ENCODE measurements at regions not wholly inside any gene's neighbourhood (a gene's known extent, or its start where the extent isn't known, plus 50 kb on each side); places are given as distances from the start of the nearest gene placed in this dataset.
"Not testable (repeated sequence)": the region's sequence is repeated elsewhere in the genome, so short reads cannot be mapped to it uniquely, and the experiment has no call there.

GRCh38 chr5:91296674-91297143 is 86.4 kb downstream of the ARRDC3 start:
- TF ChIP-seq POLR2A (IDR thresholded peaks at IDR 0.05) (peak in 1 of 4 donors; percentile 24), EP300 (IDR thresholded peaks at IDR 0.05) (peak in 2 of 4 donors; percentile 29 to 57), POLR2AphosphoS5 (IDR thresholded peaks at IDR 0.05) (peak; percentile 46 to 59)
- TF ChIP-seq, protein P1, sequence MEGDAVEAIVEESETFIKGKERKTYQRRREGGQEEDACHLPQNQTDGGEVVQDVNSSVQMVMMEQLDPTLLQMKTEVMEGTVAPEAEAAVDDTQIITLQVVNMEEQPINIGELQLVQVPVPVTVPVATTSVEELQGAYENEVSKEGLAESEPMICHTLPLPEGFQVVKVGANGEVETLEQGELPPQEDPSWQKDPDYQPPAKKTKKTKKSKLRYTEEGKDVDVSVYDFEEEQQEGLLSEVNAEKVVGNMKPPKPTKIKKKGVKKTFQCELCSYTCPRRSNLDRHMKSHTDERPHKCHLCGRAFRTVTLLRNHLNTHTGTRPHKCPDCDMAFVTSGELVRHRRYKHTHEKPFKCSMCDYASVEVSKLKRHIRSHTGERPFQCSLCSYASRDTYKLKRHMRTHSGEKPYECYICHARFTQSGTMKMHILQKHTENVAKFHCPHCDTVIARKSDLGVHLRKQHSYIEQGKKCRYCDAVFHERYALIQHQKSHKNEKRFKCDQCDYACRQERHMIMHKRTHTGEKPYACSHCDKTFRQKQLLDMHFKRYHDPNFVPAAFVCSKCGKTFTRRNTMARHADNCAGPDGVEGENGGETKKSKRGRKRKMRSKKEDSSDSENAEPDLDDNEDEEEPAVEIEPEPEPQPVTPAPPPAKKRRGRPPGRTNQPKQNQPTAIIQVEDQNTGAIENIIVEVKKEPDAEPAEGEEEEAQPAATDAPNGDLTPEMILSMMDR (IDR thresholded peaks at IDR 0.05), result no peak
- WGBS, 2 donors, result 66 to 77% methylated on average over 2 of the region's 2 CpGs
- H3K27me3 ChIP-seq, result no peaks in the 10 kb centered on the region
- no peaks in the 10 kb centered on the region for H3K9me3 ChIP-seq
- H3K4me1 ChIP-seq, result peaks cover 0 to 8% (median 5%) of the 10 kb centered on the region in 4 donors
- no peaks in the 10 kb centered on the region for H3K36me3 ChIP-seq
- DNase-seq, result peak; percentile 51 to 90
- peak; percentile 82 to 90 for ATAC-seq (ENCODE audit: low FRiP score in 2 of 2)
- peak overlapping the region; percentile 6 to 79 (median 51) for H3K27ac ChIP-seq
- no peak overlapping the region for H3K4me3 ChIP-seq

GRCh38 chr5:91296102-91296501 is 87.0 kb downstream of the ARRDC3 start:
- not testable (repeated sequence) for H3K4me3 ChIP-seq, H3K4me1 ChIP-seq, H3K27me3 ChIP-seq, H3K9me3 ChIP-seq, H3K36me3 ChIP-seq
- DNase-seq (peak in 1 of 2 donors; percentile 44), ATAC-seq (ENCODE audit: low FRiP score in 2 of 2) (peak; percentile 31 to 36)
- WGBS, 2 donors, result 58 to 70% methylated on average over 9 of the region's 9 CpGs
- H3K27ac ChIP-seq, result peak overlapping the region; percentile 6 to 79 (median 51)

- no peaks in the 10 kb centered on the region for H3K36me3 ChIP-seq
- no peak for DNase-seq
- H3K4me1 ChIP-seq, result peaks cover 0 to 8% (median 4%) of the 10 kb centered on the region in 4 donors
- no peaks in the 10 kb centered on the region for H3K9me3 ChIP-seq
- no peak for TF ChIP-seq EP300 (IDR thresholded peaks at IDR 0.05)
- TF ChIP-seq POLR2A (IDR thresholded peaks at IDR 0.05), result no peak
- TF ChIP-seq POLR2AphosphoS5 (IDR thresholded peaks at IDR 0.05), result no peak
- TF ChIP-seq, protein P1 (IDR thresholded peaks at IDR 0.05), result no peak
- no peak for ATAC-seq (ENCODE audit: low FRiP score in 2 of 2)
- no peak overlapping the region for H3K27ac ChIP-seq
- H3K4me3 ChIP-seq, result no peak overlapping the region
- no peaks in the 10 kb centered on the region for H3K27me3 ChIP-seq
Measured at GRCh38 chr5:91293131-91293530, 90.0 kb downstream of the ARRDC3 start.

- no peak overlapping the region for H3K27ac ChIP-seq
- 92% methylated on average over 4 of the region's 4 CpGs for WGBS, 2 donors
- no peak overlapping the region for H3K4me3 ChIP-seq
- ATAC-seq (ENCODE audit: low FRiP score in 2 of 2) (no peak), DNase-seq (no peak)
- H3K27me3 ChIP-seq, result no peaks in the 10 kb centered on the region
- TF ChIP-seq, protein P1 (IDR thresholded peaks at IDR 0.05), result no peak
- TF ChIP-seq EP300 (IDR thresholded peaks at IDR 0.05), result no peak
- no peak for TF ChIP-seq POLR2AphosphoS5 (IDR thresholded peaks at IDR 0.05)
- TF ChIP-seq POLR2A (IDR thresholded peaks at IDR 0.05), result no peak
- H3K36me3 ChIP-seq, result no peaks in the 10 kb centered on the region
- H3K4me1 ChIP-seq, result peaks cover 0 to 7% (median 3%) of the 10 kb centered on the region in 4 donors
- no peaks in the 10 kb centered on the region for H3K9me3 ChIP-seq
Measured at GRCh38 chr5:91291628-91292569, 91.2 kb downstream of the ARRDC3 start.

GRCh38 chr5:91288118-91288916 is 94.8 kb downstream of the ARRDC3 start:
- H3K4me1 ChIP-seq, result peaks cover 0 to 9% (median 0%) of the 10 kb centered on the region in 4 donors
- ATAC-seq (ENCODE audit: low FRiP score in 2 of 2) (peak in 1 of 2 donors; percentile 40), DNase-seq (no peak)
- no peaks in the 10 kb centered on the region for H3K36me3 ChIP-seq
- 76 to 80% methylated on average over 3 of the region's 3 CpGs for WGBS, 2 donors
- H3K9me3 ChIP-seq, result no peaks in the 10 kb centered on the region
- TF ChIP-seq POLR2AphosphoS5 (IDR thresholded peaks at IDR 0.05) (no peak), POLR2A (IDR thresholded peaks at IDR 0.05) (no peak), EP300 (IDR thresholded peaks at IDR 0.05) (no peak)
- TF ChIP-seq, protein P1 (IDR thresholded peaks at IDR 0.05), result no peak
- no peak overlapping the region for H3K27ac ChIP-seq
- H3K4me3 ChIP-seq, result no peak overlapping the region
- no peaks in the 10 kb centered on the region for H3K27me3 ChIP-seq

DNA sequence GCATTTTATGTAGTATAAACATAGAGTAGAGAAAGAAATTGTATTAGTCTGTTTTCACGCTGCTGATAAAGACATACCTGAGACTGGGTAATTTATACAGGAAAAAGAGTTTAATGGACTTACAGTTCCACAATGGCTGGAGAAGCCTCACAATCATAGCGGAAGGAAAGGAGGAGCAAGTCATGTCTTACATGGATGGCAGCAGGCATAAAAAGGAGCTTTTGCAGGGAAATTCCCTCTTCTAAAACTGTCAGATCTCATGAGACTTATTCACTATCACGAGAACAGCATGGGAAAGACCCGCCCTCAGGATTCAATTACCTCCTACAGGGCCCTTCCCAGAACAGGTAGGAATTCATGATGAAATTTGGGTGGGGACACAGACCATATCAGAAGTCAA is 98.1 kb downstream of the ARRDC3 start:
- H3K4me3 ChIP-seq; H3K36me3 ChIP-seq; DNase-seq; H3K27ac ChIP-seq; H3K9me3 ChIP-seq; H3K4me1 ChIP-seq; ATAC-seq (ENCODE audit: low FRiP score in 2 of 2); H3K27me3 ChIP-seq: not testable (repeated sequence)
- WGBS, 2 donors, result 91 to 92% methylated on average over 4 of the region's 4 CpGs

All from upper lobe of left lung (tissue), 6 donors.